22Rv1 (cell line): ENCODE measurements at regions not wholly inside any gene's neighbourhood (a gene's known extent, or its start where the extent isn't known, plus 50 kb on each side); places are given as distances from the start of the nearest gene placed in this dataset.

ENCODE experiments used
- ZFX ChIP-seq: fragments of 450-650 bp; IDR thresholded peaks from 2 replicates; pipeline ENCODE4 v1.6.1; 2017; ENCODE audit warnings: antibody characterized with exemption, borderline replicate concordance
- TF ChIP-seq, protein P1 (sequence below): fragments of 450-650 bp; IDR thresholded peaks from 2 replicates; pipeline ENCODE4 v1.5.1; 2017; ENCODE audit warnings: mild to moderate bottlenecking

DNA sequence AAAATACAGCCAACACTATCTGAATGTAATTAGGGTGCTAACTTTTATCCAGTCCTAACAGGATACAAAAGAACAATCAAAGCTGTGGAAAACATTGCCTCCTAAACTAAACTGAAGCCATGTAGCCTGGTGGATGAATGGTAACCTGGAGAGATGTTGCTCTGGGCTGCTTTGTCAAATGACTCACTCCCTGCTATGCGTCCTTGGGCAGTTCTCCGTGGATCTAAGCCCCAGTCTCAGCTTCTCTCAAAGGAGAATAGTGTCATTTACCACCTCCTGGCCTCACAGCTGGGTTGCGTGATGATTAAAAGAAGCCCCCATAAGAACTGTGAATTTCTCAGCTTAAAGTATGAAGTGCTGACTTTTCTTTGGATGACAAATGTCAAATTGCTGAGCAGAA, 203.7 kb downstream of the ICOS start:
- TF ChIP-seq, protein P1, sequence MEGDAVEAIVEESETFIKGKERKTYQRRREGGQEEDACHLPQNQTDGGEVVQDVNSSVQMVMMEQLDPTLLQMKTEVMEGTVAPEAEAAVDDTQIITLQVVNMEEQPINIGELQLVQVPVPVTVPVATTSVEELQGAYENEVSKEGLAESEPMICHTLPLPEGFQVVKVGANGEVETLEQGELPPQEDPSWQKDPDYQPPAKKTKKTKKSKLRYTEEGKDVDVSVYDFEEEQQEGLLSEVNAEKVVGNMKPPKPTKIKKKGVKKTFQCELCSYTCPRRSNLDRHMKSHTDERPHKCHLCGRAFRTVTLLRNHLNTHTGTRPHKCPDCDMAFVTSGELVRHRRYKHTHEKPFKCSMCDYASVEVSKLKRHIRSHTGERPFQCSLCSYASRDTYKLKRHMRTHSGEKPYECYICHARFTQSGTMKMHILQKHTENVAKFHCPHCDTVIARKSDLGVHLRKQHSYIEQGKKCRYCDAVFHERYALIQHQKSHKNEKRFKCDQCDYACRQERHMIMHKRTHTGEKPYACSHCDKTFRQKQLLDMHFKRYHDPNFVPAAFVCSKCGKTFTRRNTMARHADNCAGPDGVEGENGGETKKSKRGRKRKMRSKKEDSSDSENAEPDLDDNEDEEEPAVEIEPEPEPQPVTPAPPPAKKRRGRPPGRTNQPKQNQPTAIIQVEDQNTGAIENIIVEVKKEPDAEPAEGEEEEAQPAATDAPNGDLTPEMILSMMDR: no peak
- TF ChIP-seq ZFX: no peak
